Activated CD8-positive, alpha-beta T cell treated with anti-CD3 and anti-CD28 coated beads for 36 hours (primary cell): ENCODE measurements at regions not wholly inside any gene's neighbourhood (a gene's known extent, or its start where the extent isn't known, plus 50 kb on each side); places are given as distances from the start of the nearest gene placed in this dataset.

Experiments used
- ATAC-seq: fragments of 200-7000 bp; cut with Tn5 transposase; one replicate; pipeline ENCODE4 v1.10.0; 2021; ENCODE audit warnings: mild to moderate bottlenecking, moderate library complexity
- CTCF ChIA-PET: fragments of 350-600 bp; sonication (Branson Sonifier 250); formaldehyde crosslinking; loops from one replicate; lab custom pipeline; 2021; ENCODE audit warnings: antibody characterized with exemption; lab: Charles Lee
- POLR2A ChIA-PET: fragments of 350-600 bp; sonication (Branson Sonifier 250); formaldehyde crosslinking; loops from one replicate; lab custom pipeline; 2021; ENCODE audit warnings: antibody characterized with exemption; lab: Charles Lee
- DNase-seq: peaks from one replicate; pipeline ENCODE4 v3.0.0-alpha.2; 2020
- H3K27ac Mint-ChIP-seq: one replicate; pipeline ENCODE4 v1.8.0; 2021; ENCODE audit warnings: mild to moderate bottlenecking, mixed read lengths
- H3K27me3 Mint-ChIP-seq: one replicate; pipeline ENCODE4 v1.8.0; 2021; ENCODE audit warnings: mixed read lengths
- H3K36me3 Mint-ChIP-seq: one replicate; pipeline ENCODE4 v1.8.0; 2021; ENCODE audit warnings: low read depth, mixed read lengths
- H3K4me1 Mint-ChIP-seq: one replicate; pipeline ENCODE4 v1.8.0; 2021; ENCODE audit warnings: low read depth, mixed read lengths
- H3K4me3 Mint-ChIP-seq: one replicate; pipeline ENCODE4 v1.8.0; 2021; ENCODE audit warnings: mild to moderate bottlenecking, moderate library complexity, mixed read lengths
- H3K9me3 Mint-ChIP-seq: one replicate; pipeline ENCODE4 v1.8.0; 2021; ENCODE audit warnings: mixed read lengths
- CTCF ChIP-seq: fragments of 200-600 bp; IDR thresholded peaks from one replicate; pipeline ENCODE4 v1.8.0; 2022; ENCODE audit warnings: antibody characterized with exemption, mild to moderate bottlenecking
- intact Hi-C: fragments of 100-400 bp; cut with micrococcal nuclease; formaldehyde crosslinking; loops from one replicate; pipeline ENCODE4 v1.10.0; 2022

GRCh38 chr18:73461780-73462059, 593.9 kb upstream of the NETO1 start:
- intact Hi-C loops, result no loop called here
- no peaks in the 10 kb centered on the region for H3K4me1 Mint-ChIP-seq
- POLR2A ChIA-PET, result no interaction called here
- H3K9me3 Mint-ChIP-seq, result peaks cover 1% of the 10 kb centered on the region
- H3K27me3 Mint-ChIP-seq, result no peaks in the 10 kb centered on the region
- CTCF ChIA-PET, result no interaction called here
- H3K4me3 Mint-ChIP-seq, result no peak overlapping the region
- ATAC-seq (no peak), DNase-seq (no peak)
- H3K27ac Mint-ChIP-seq, result no peak overlapping the region
- H3K36me3 Mint-ChIP-seq, result no peaks in the 10 kb centered on the region
- no peak for TF ChIP-seq CTCF

GRCh38 chr18:73461038-73461779, 593.4 kb upstream of the NETO1 start:
- Mint-ChIP-seq H3K4me3 (no peak overlapping the region), H3K36me3 (no peaks in the 10 kb centered on the region), H3K27me3 (no peaks in the 10 kb centered on the region), H3K4me1 (no peaks in the 10 kb centered on the region), H3K27ac (no peak overlapping the region), H3K9me3 (peaks cover 1% of the 10 kb centered on the region)
- intact Hi-C loops, result no loop called here
- POLR2A ChIA-PET, result no interaction called here
- no peak for DNase-seq
- no peak for TF ChIP-seq CTCF
- CTCF ChIA-PET, result no interaction called here
- ATAC-seq, result no peak

- POLR2A ChIA-PET, result no interaction called here
These were observed 590.6 kb upstream of the NETO1 start for GRCh38 chr18:73458186-73458964.

GRCh38 chr18:73456643-73457042, 588.9 kb upstream of the NETO1 start:
- no peak for TF ChIP-seq CTCF
- Mint-ChIP-seq H3K27me3 (no peaks in the 10 kb centered on the region), H3K27ac (no peak overlapping the region), H3K9me3 (peaks cover 1% of the 10 kb centered on the region), H3K36me3 (no peaks in the 10 kb centered on the region), H3K4me3 (no peak overlapping the region), H3K4me1 (no peaks in the 10 kb centered on the region)
- DNase-seq, result no peak
- ChIA-PET CTCF (no interaction called here), POLR2A (no interaction called here)
- intact Hi-C loops, result no loop called here
- no peak for ATAC-seq

More at GRCh38 chr18:73458186-73458964, 590.6 kb upstream of the NETO1 start:
- Mint-ChIP-seq H3K4me1 (no peaks in the 10 kb centered on the region), H3K4me3 (no peak overlapping the region), H3K9me3 (peaks cover 1% of the 10 kb centered on the region), H3K27ac (no peak overlapping the region), H3K36me3 (no peaks in the 10 kb centered on the region), H3K27me3 (no peaks in the 10 kb centered on the region)
- no peak for TF ChIP-seq CTCF
- ATAC-seq (no peak), DNase-seq (no peak)
- intact Hi-C loops, result no loop called here
- CTCF ChIA-PET, result no interaction called here

GRCh38 chr18:73452866-73453265, 585.1 kb upstream of the NETO1 start:
- Mint-ChIP-seq H3K4me3 (no peak overlapping the region), H3K36me3 (no peaks in the 10 kb centered on the region), H3K27me3 (no peaks in the 10 kb centered on the region), H3K27ac (no peak overlapping the region), H3K4me1 (no peaks in the 10 kb centered on the region), H3K9me3 (peaks cover 2% of the 10 kb centered on the region)
- ChIA-PET CTCF (no interaction called here), POLR2A (no interaction called here)
- no peak for TF ChIP-seq CTCF
- DNase-seq (no peak), ATAC-seq (no peak)
- intact Hi-C loops, result no loop called here
